Uterus (tissue), 2 donors: ENCODE measurements at regions not wholly inside any gene's neighbourhood (a gene's known extent, or its start where the extent isn't known, plus 50 kb on each side); places are given as distances from the start of the nearest gene placed in this dataset.

Source experiments
- POLR2A ChIP-seq, 2 donors: fragments of 450-650 bp; IDR thresholded peaks; one replicate each; pipeline ENCODE4 v1.6.1; 2016; ENCODE audit warnings: antibody characterized with exemption in 2 of 2, mild to moderate bottlenecking in 1 of 2, moderate library complexity in 1 of 2
- TF ChIP-seq, protein P1 (sequence below), 4 experiments: fragments of 200-600 bp in 2 of 4; fragments of 450-650 bp in 2 of 4; sonication (generic) in 2 of 4; IDR thresholded peaks; one replicate each; pipeline ENCODE4 v1.5.1; 2016 to 2019; ENCODE audit warnings: antibody characterized with exemption in 4 of 4, mild to moderate bottlenecking in 2 of 4, moderate library complexity in 1 of 4

DNA sequence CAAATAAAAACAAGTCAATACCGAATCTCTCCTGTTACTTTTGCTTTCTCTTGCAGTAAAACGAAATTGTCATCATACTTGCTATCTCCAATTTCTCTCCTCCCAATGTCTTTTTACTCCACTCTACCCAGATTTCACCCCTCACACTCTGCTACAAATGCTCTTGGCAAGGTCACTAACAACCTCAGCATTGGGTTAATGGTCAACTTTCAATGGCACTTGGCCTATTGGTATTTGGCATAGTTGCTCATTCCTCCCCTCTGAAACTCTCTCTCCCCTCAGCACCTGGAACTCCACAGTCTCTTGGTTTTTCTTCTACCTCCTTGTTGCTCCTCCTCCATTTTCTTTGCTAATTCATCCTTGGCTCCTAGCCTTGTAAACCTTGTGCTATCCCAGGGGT lies 367.3 kb downstream of the PTPRU start:
- TF ChIP-seq POLR2A (IDR thresholded peaks at IDR 0.05), result no peak
- TF ChIP-seq, protein P1, sequence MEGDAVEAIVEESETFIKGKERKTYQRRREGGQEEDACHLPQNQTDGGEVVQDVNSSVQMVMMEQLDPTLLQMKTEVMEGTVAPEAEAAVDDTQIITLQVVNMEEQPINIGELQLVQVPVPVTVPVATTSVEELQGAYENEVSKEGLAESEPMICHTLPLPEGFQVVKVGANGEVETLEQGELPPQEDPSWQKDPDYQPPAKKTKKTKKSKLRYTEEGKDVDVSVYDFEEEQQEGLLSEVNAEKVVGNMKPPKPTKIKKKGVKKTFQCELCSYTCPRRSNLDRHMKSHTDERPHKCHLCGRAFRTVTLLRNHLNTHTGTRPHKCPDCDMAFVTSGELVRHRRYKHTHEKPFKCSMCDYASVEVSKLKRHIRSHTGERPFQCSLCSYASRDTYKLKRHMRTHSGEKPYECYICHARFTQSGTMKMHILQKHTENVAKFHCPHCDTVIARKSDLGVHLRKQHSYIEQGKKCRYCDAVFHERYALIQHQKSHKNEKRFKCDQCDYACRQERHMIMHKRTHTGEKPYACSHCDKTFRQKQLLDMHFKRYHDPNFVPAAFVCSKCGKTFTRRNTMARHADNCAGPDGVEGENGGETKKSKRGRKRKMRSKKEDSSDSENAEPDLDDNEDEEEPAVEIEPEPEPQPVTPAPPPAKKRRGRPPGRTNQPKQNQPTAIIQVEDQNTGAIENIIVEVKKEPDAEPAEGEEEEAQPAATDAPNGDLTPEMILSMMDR (IDR thresholded peaks at IDR 0.05), result no peak
